ENCODE measurements at regions not wholly inside any gene's neighbourhood (a gene's known extent, or its start where the extent isn't known, plus 50 kb on each side); places are given as distances from the start of the nearest gene placed in this dataset.

GRCh38 chr3:102699819-102700140, 265.0 kb downstream of the ZPLD1 start:
- Histone ChIP-seq H3K27me3 (replicated peaks in 1 of 4; ENCODE audit: control insufficient read depth in 3 of 4, extremely low read depth in 1 of 4, insufficient read depth in 3 of 4, low read length in 3 of 4) (no peaks in the 10 kb centered on the region; a peak in 1 of 7 replicates), H3K79me1 (ENCODE audit: low read depth, low read length) (no peaks in the 10 kb centered on the region), H2AK5ac (ENCODE audit: low read depth, low read length) (no peak overlapping the region), H3K18ac (ENCODE audit: extremely low read depth, low read length) (no peak overlapping the region), H2BK5ac (ENCODE audit: low read depth, low read length) (no peak overlapping the region), H4K91ac (replicated peaks; ENCODE audit: insufficient read length, low read length) (no peak overlapping the region), H2BK120ac (replicated peaks; ENCODE audit: low read depth, low read length) (no peak overlapping the region), H4K8ac (ENCODE audit: extremely low read depth, insufficient read depth, low read length) (no peak overlapping the region), H2BK12ac (ENCODE audit: low read depth, low read length) (no peak overlapping the region), H3K9ac (replicated peaks in 1 of 4; ENCODE audit: extremely low read depth in 1 of 4, low read depth in 3 of 4, low read length in 3 of 4) (no peak overlapping the region), H3K27ac (ENCODE audit: low read depth, low read length) (no peak overlapping the region), H2BK15ac (ENCODE audit: low read length) (no peak overlapping the region), H3K4me1 (replicated peaks in 1 of 4; ENCODE audit: control insufficient read depth in 3 of 4, insufficient read depth in 4 of 4, low read length in 3 of 4) (no peaks in the 10 kb centered on the region), H4K5ac (ENCODE audit: insufficient read length, low read depth, low read length) (no peak overlapping the region), H3K23me2 (ENCODE audit: low read depth, low read length) (no peaks in the 10 kb centered on the region; the same call in 1 of the 2 replicates), H3K23ac (ENCODE audit: insufficient read length) (no peak overlapping the region), H4K20me1 (replicated peaks in 1 of 2; ENCODE audit: control insufficient read depth in 1 of 2, insufficient read depth in 2 of 2, low read length in 2 of 2) (no peaks in the 10 kb centered on the region), H3K56ac (replicated peaks; ENCODE audit: insufficient read length, low read depth, low read length) (no peak overlapping the region), H3K4me3 (ENCODE audit: extremely low read depth in 1 of 4, insufficient read depth in 2 of 4, low read depth in 3 of 4, low read length in 4 of 4) (no peak overlapping the region), H2AFZ (ENCODE audit: low read length) (0 out of 2 replicates have a peak overlapping the region, but pooled peaks have one; percentile 30), H2BK20ac (ENCODE audit: low read length) (no peak overlapping the region), H3K14ac (ENCODE audit: insufficient read length) (no peak overlapping the region), H3K4ac (replicated peaks; ENCODE audit: insufficient read length, low read depth, low read length) (no peak overlapping the region), H3K79me2 (ENCODE audit: control insufficient read depth in 1 of 2, insufficient read depth in 2 of 2, low read length in 2 of 2) (no peaks in the 10 kb centered on the region), H3K9me3 (ENCODE audit: insufficient read depth in 2 of 2, low read depth in 1 of 2, low read length in 1 of 2) (peaks cover 2 to 4% of the 10 kb centered on the region in 2 experiments; a peak in 1 of 4 replicates), H3K4me2 (ENCODE audit: insufficient read depth in 1 of 2, low read depth in 2 of 2, low read length in 2 of 2) (no peak overlapping the region), H3K36me3 (ENCODE audit: control insufficient read depth in 2 of 4, insufficient read depth in 4 of 4, low read length in 3 of 4) (no peaks in the 10 kb centered on the region)
- WGBS, 2 experiments (ENCODE audit: extremely low coverage in 1 of 2, insufficient coverage in 1 of 2, insufficient read length in 1 of 2, insufficient replicate concordance in 2 of 2, low coverage in 1 of 2, low lambda C conversion rate in 2 of 2, missing lambda C conversion rate in 1 of 2) = 85% methylated on average over 1 of the region's 1 CpG; no CpG with 5 or more reads in 1 of the 2 experiments
- TF ChIP-seq NRF1 (IDR thresholded peaks at IDR 0.05; ENCODE audit: low read depth, low read length) (no peak), EGR1 (IDR thresholded peaks at IDR 0.05; ENCODE audit: borderline replicate concordance, low read depth, low read length) (no peak), RBBP5 (IDR thresholded peaks at IDR 0.05; ENCODE audit: borderline replicate concordance, low read depth, low read length) (no peak), BACH1 (IDR thresholded peaks at IDR 0.05; ENCODE audit: low read length) (no peak), KDM1A (IDR thresholded peaks at IDR 0.05; ENCODE audit: borderline replicate concordance, low read length) (no peak), POLR2A (IDR thresholded peaks at IDR 0.05; ENCODE audit: control extremely low read depth in 1 of 2, low read depth in 2 of 2, low read length in 2 of 2) (no peak)
- FAIRE-seq = no peak
- DNase-seq (ENCODE audit: low read depth in 1 of 2, low spot score in 2 of 2) = no peak
- POLR2A ChIA-PET (ENCODE audit: partially characterized antibody) = no interaction called here
- CTCF ChIA-PET (ENCODE audit: partially characterized antibody) = no interaction called here
